ENCODE measurements at regions not wholly inside any gene's neighbourhood (a gene's known extent, or its start where the extent isn't known, plus 50 kb on each side); places are given as distances from the start of the nearest gene placed in this dataset.

GRCh38 chr1:101293461-101294051, 56.7 kb downstream of the S1PR1 start:
- TF ChIP-seq POLR2AphosphoS5 (IDR thresholded peaks at IDR 0.05; ENCODE audit: borderline replicate concordance, low read depth, low read length): no peak
- no peak for TF ChIP-seq EZH2 (IDR thresholded peaks at IDR 0.05)
- no peak for TF ChIP-seq FOXP2 (optimal IDR thresholded peaks at IDR 0.05; ENCODE audit: control extremely low read depth, extremely low read length, insufficient read depth)
